ENCODE measurements at regions not wholly inside any gene's neighbourhood (a gene's known extent, or its start where the extent isn't known, plus 50 kb on each side); places are given as distances from the start of the nearest gene placed in this dataset.

DNA sequence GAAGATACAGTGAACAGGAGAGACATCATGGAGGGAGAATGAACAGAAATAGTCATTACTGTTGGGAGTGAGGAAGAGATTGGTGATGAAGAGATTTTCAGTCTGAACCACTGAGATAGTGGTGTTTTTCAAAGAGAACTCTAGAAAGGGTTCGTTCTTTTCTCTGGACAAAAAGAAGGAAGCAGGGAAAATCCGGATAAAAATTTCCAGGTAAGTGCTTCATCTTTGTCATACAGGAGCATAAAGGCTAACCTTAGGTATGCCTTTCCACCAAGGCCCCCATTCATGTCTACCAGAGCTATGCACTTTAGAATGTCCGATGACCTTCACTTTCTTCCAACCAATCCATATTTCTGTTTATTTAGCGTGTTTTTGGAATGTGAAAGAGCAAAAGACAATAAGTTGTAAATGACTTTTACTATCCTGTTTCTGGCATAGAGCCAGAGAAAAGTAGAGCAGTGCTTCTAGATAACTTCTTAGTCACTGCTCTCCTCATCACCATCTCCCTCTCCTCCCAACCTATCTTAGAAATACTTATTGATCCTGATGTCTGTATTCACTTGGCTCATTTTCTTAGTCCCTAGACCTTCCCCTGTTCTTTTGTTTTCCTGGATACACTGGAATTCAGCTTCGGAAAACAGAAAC is 116.5 kb downstream of the TTC6 start (continued):
- TF ChIP-seq ADNP (CRISPR knock-in tag; IDR thresholded peaks at IDR 0.05) (no peak), ZNF331 (CRISPR knock-in tag; IDR thresholded peaks at IDR 0.05) (peak; percentile 88; the same call in 1 of the 2 replicates), BHLHE40 (IDR thresholded peaks at IDR 0.05; ENCODE audit: low read length) (no peak; the same call in 1 of the 2 replicates), JUND (CRISPR knock-in tag; IDR thresholded peaks at IDR 0.05) (no peak), RFXANK (CRISPR knock-in tag; IDR thresholded peaks at IDR 0.05) (no peak), SNAI1 (CRISPR knock-in tag; IDR thresholded peaks at IDR 0.05; ENCODE audit: borderline replicate concordance) (no peak), ZNF746 (CRISPR knock-in tag; IDR thresholded peaks at IDR 0.05) (peak; percentile 64; the same call in 1 of the 2 replicates), MTA3 (CRISPR knock-in tag; IDR thresholded peaks at IDR 0.05) (no peak), ZNF564 (CRISPR knock-in tag; IDR thresholded peaks at IDR 0.05) (no peak), HNF4G (IDR thresholded peaks at IDR 0.05; ENCODE audit: borderline replicate concordance, low read depth, low read length) (peak; percentile 72), HNF4G (CRISPR knock-in tag; IDR thresholded peaks at IDR 0.05; ENCODE audit: borderline replicate concordance, low read depth) (peak; percentile 58; the same call in 1 of the 2 replicates), CHD2 (IDR thresholded peaks at IDR 0.05; ENCODE audit: low read depth, low read length) (no peak), ZNF878 (CRISPR knock-in tag; IDR thresholded peaks at IDR 0.05) (no peak), BCL6 (CRISPR knock-in tag; IDR thresholded peaks at IDR 0.05) (peak; percentile 90), ZNF703 (CRISPR knock-in tag; IDR thresholded peaks at IDR 0.05; ENCODE audit: borderline replicate concordance) (no peak; the same call in 1 of the 2 replicates), ZZZ3 (CRISPR knock-in tag; IDR thresholded peaks at IDR 0.05; ENCODE audit: borderline replicate concordance) (no peak), KLF9 (CRISPR knock-in tag; IDR thresholded peaks at IDR 0.05; ENCODE audit: low read depth) (peak; percentile 74), FOXA3 (CRISPR knock-in tag; IDR thresholded peaks at IDR 0.05) (peak; percentile 98), ZNF816 (CRISPR knock-in tag; IDR thresholded peaks at IDR 0.05; ENCODE audit: borderline replicate concordance) (peak; percentile 87; the same call in 1 of the 2 replicates)
- TF ChIP-seq, protein P1, sequence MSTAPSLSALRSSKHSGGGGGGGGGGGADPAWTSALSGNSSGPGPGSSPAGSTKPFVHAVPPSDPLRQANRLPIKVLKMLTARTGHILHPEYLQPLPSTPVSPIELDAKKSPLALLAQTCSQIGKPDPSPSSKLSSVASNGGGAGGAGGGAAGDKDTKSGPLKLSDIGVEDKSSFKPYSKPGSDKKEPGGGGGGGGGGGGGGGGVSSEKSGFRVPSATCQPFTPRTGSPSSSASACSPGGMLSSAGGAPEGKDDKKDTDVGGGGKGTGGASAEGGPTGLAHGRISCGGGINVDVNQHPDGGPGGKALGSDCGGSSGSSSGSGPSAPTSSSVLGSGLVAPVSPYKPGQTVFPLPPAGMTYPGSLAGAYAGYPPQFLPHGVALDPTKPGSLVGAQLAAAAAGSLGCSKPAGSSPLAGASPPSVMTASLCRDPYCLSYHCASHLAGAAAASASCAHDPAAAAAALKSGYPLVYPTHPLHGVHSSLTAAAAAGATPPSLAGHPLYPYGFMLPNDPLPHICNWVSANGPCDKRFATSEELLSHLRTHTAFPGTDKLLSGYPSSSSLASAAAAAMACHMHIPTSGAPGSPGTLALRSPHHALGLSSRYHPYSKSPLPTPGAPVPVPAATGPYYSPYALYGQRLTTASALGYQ (CRISPR knock-in tag; IDR thresholded peaks at IDR 0.05): peak; percentile 76
- TF ChIP-seq, protein P2, sequence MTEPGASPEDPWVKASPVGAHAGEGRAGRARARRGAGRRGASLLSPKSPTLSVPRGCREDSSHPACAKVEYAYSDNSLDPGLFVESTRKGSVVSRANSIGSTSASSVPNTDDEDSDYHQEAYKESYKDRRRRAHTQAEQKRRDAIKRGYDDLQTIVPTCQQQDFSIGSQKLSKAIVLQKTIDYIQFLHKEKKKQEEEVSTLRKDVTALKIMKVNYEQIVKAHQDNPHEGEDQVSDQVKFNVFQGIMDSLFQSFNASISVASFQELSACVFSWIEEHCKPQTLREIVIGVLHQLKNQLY (CRISPR knock-in tag; IDR thresholded peaks at IDR 0.05): peak; percentile 80
- TF ChIP-seq, protein P3, sequence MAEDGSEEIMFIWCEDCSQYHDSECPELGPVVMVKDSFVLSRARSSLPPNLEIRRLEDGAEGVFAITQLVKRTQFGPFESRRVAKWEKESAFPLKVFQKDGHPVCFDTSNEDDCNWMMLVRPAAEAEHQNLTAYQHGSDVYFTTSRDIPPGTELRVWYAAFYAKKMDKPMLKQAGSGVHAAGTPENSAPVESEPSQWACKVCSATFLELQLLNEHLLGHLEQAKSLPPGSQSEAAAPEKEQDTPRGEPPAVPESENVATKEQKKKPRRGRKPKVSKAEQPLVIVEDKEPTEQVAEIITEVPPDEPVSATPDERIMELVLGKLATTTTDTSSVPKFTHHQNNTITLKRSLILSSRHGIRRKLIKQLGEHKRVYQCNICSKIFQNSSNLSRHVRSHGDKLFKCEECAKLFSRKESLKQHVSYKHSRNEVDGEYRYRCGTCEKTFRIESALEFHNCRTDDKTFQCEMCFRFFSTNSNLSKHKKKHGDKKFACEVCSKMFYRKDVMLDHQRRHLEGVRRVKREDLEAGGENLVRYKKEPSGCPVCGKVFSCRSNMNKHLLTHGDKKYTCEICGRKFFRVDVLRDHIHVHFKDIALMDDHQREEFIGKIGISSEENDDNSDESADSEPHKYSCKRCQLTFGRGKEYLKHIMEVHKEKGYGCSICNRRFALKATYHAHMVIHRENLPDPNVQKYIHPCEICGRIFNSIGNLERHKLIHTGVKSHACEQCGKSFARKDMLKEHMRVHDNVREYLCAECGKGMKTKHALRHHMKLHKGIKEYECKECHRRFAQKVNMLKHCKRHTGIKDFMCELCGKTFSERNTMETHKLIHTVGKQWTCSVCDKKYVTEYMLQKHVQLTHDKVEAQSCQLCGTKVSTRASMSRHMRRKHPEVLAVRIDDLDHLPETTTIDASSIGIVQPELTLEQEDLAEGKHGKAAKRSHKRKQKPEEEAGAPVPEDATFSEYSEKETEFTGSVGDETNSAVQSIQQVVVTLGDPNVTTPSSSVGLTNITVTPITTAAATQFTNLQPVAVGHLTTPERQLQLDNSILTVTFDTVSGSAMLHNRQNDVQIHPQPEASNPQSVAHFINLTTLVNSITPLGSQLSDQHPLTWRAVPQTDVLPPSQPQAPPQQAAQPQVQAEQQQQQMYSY (CRISPR knock-in tag; IDR thresholded peaks at IDR 0.05): 0 out of 2 replicates have a peak, but pooled peaks have one; percentile 62
- TF ChIP-seq, protein P4, sequence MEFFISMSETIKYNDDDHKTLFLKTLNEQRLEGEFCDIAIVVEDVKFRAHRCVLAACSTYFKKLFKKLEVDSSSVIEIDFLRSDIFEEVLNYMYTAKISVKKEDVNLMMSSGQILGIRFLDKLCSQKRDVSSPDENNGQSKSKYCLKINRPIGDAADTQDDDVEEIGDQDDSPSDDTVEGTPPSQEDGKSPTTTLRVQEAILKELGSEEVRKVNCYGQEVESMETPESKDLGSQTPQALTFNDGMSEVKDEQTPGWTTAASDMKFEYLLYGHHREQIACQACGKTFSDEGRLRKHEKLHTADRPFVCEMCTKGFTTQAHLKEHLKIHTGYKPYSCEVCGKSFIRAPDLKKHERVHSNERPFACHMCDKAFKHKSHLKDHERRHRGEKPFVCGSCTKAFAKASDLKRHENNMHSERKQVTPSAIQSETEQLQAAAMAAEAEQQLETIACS (CRISPR knock-in tag; IDR thresholded peaks at IDR 0.05): no peak
